Astrocyte (in vitro differentiated cells and primary cell): ENCODE measurements at regions not wholly inside any gene's neighbourhood (a gene's known extent, or its start where the extent isn't known, plus 50 kb on each side); places are given as distances from the start of the nearest gene placed in this dataset.

ENCODE experiments used
- EZH2 ChIP-seq: IDR thresholded peaks from 2 replicates; pipeline ENCODE4 v1.6.1; 2012; ENCODE audit warnings: mild to moderate bottlenecking, low read length, inconsistent platforms; ENCODE audit not compliant: insufficient read depth
- TF ChIP-seq, protein P1 (sequence below): IDR thresholded peaks from 2 replicates; pipeline ENCODE4 v1.5.1; 2011; ENCODE audit warnings: low read depth, mild to moderate bottlenecking, inconsistent platforms, low read length, moderate library complexity; ENCODE audit not compliant: insufficient read depth

- TF ChIP-seq, protein P1, sequence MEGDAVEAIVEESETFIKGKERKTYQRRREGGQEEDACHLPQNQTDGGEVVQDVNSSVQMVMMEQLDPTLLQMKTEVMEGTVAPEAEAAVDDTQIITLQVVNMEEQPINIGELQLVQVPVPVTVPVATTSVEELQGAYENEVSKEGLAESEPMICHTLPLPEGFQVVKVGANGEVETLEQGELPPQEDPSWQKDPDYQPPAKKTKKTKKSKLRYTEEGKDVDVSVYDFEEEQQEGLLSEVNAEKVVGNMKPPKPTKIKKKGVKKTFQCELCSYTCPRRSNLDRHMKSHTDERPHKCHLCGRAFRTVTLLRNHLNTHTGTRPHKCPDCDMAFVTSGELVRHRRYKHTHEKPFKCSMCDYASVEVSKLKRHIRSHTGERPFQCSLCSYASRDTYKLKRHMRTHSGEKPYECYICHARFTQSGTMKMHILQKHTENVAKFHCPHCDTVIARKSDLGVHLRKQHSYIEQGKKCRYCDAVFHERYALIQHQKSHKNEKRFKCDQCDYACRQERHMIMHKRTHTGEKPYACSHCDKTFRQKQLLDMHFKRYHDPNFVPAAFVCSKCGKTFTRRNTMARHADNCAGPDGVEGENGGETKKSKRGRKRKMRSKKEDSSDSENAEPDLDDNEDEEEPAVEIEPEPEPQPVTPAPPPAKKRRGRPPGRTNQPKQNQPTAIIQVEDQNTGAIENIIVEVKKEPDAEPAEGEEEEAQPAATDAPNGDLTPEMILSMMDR, result no peak
- no peak for TF ChIP-seq EZH2
Measured at GRCh38 chr10:2942938-2943337, 124.4 kb upstream of the PFKP start.
